ENCODE measurements at regions not wholly inside any gene's neighbourhood (a gene's known extent, or its start where the extent isn't known, plus 50 kb on each side); places are given as distances from the start of the nearest gene placed in this dataset.

GRCh38 chr5:158177146-158177545 lies 318.2 kb upstream of the CLINT1 start:
- DNase-seq (ENCODE audit: low spot score in 2 of 2) (no peak), FAIRE-seq (no peak)

GRCh38 chr5:158175934-158176481 lies 317.1 kb upstream of the CLINT1 start:
- FAIRE-seq (no peak), DNase-seq (ENCODE audit: low spot score in 2 of 2) (no peak)

- DNase-seq (ENCODE audit: low spot score in 2 of 2) = peak; percentile 33 to 72
- FAIRE-seq = no peak
These were observed 316.2 kb upstream of the CLINT1 start for GRCh38 chr5:158174918-158175851.

- FAIRE-seq (no peak), DNase-seq (ENCODE audit: low spot score in 2 of 2) (no peak)
These were observed 315.1 kb upstream of the CLINT1 start for GRCh38 chr5:158174026-158174425.

GRCh38 chr5:158172005-158172404 lies 313.1 kb upstream of the CLINT1 start:
- FAIRE-seq (no peak), DNase-seq (ENCODE audit: low spot score in 2 of 2) (no peak)

- DNase-seq (ENCODE audit: low spot score in 2 of 2) (no peak), FAIRE-seq (no peak)
These were observed 311.6 kb upstream of the CLINT1 start for GRCh38 chr5:158170534-158170933.

- FAIRE-seq (no peak), DNase-seq (ENCODE audit: low spot score in 2 of 2) (no peak)
These were observed 311.1 kb upstream of the CLINT1 start for GRCh38 chr5:158170060-158170459.

- FAIRE-seq = no peak
- DNase-seq (ENCODE audit: low spot score in 2 of 2) = no peak
These were observed 307.5 kb upstream of the CLINT1 start for GRCh38 chr5:158166424-158166823.

- DNase-seq (ENCODE audit: low spot score in 2 of 2) (no peak), FAIRE-seq (no peak)
These were observed 306.7 kb upstream of the CLINT1 start for GRCh38 chr5:158165647-158166046.

GRCh38 chr5:158164296-158165047 lies 305.5 kb upstream of the CLINT1 start:
- no peak for FAIRE-seq
- DNase-seq (ENCODE audit: low spot score in 2 of 2) = no peak

GRCh38 chr5:158163451-158164295 lies 304.7 kb upstream of the CLINT1 start:
- no peak for FAIRE-seq

GRCh38 chr5:158162479-158163034 lies 303.6 kb upstream of the CLINT1 start:
- FAIRE-seq (no peak), DNase-seq (ENCODE audit: low spot score in 2 of 2) (no peak)

More at GRCh38 chr5:158163451-158164295, 304.7 kb upstream of the CLINT1 start:
- no peak for DNase-seq (ENCODE audit: low spot score in 2 of 2)

GRCh38 chr5:158162026-158162425 lies 303.1 kb upstream of the CLINT1 start:
- no peak for FAIRE-seq
- DNase-seq (ENCODE audit: low spot score in 2 of 2) = no peak

- FAIRE-seq (no peak), DNase-seq (ENCODE audit: low spot score in 2 of 2) (no peak)
These were observed 300.7 kb upstream of the CLINT1 start for GRCh38 chr5:158159621-158160020.

GRCh38 chr5:158155811-158156505 lies 297.0 kb upstream of the CLINT1 start:
- FAIRE-seq (no peak), DNase-seq (ENCODE audit: low spot score in 2 of 2) (no peak)

- no peak for FAIRE-seq
These were observed 296.1 kb upstream of the CLINT1 start for GRCh38 chr5:158155067-158155466.

GRCh38 chr5:158154226-158155005 lies 295.5 kb upstream of the CLINT1 start:
- FAIRE-seq (no peak), DNase-seq (ENCODE audit: low spot score in 2 of 2) (no peak)

More at GRCh38 chr5:158155067-158155466, 296.1 kb upstream of the CLINT1 start:
- no peak for DNase-seq (ENCODE audit: low spot score in 2 of 2)

GRCh38 chr5:158153508-158153907 lies 294.6 kb upstream of the CLINT1 start:
- DNase-seq (ENCODE audit: low spot score in 2 of 2) (no peak), FAIRE-seq (no peak)

- no peak for FAIRE-seq
These were observed 293.2 kb upstream of the CLINT1 start for GRCh38 chr5:158152136-158152535.

More at GRCh38 chr5:158152136-158152535, 293.2 kb upstream of the CLINT1 start:
- no peak for DNase-seq (ENCODE audit: low spot score in 2 of 2)

All from frontal cortex (tissue), 3 donors.